GM19238 (cell line): ENCODE measurements at regions not wholly inside any gene's neighbourhood (a gene's known extent, or its start where the extent isn't known, plus 50 kb on each side); places are given as distances from the start of the nearest gene placed in this dataset.
"Not testable (repeated sequence)": the region's sequence is repeated elsewhere in the genome, so short reads cannot be mapped to it uniquely, and the experiment has no call there.

ENCODE experiments used
- DNase-seq: peaks from one replicate; pipeline ENCODE4 v3.0.0; 2011; ENCODE audit warnings: low spot score; ENCODE audit not compliant: insufficient read length

DNA sequence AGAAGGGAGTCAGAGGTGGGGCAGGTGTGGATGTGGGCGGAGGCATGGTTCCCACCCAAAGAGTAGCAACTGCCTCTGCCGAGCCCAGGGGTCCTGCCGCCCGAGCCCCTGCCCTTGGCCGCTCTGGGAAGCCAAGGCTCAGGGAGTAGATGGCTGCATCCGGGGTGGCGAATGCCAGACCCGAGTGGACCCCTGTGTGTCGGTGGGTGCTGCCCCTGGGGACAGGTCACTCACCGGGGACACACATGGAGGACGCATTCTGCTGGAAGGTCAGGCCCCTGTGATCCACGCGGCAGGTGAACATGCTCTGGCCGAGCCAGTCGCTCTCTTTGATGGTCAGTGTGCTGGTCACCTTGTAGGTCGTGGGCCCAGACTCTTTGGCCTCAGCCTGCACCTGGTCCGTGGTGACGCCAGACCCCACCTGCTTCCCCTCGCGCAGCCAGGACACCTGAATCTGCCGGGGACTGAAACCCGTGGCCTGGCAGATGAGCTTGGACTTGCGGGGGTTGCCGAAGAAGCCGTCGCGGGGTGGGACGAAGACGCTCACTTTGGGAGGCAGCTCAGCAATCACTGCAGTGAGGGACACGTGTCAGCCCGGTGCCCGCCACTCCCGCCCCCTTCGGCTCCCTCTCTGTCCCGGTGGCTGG, 329.0 kb downstream of the TMEM121 start:
- no peak for DNase-seq

DNA sequence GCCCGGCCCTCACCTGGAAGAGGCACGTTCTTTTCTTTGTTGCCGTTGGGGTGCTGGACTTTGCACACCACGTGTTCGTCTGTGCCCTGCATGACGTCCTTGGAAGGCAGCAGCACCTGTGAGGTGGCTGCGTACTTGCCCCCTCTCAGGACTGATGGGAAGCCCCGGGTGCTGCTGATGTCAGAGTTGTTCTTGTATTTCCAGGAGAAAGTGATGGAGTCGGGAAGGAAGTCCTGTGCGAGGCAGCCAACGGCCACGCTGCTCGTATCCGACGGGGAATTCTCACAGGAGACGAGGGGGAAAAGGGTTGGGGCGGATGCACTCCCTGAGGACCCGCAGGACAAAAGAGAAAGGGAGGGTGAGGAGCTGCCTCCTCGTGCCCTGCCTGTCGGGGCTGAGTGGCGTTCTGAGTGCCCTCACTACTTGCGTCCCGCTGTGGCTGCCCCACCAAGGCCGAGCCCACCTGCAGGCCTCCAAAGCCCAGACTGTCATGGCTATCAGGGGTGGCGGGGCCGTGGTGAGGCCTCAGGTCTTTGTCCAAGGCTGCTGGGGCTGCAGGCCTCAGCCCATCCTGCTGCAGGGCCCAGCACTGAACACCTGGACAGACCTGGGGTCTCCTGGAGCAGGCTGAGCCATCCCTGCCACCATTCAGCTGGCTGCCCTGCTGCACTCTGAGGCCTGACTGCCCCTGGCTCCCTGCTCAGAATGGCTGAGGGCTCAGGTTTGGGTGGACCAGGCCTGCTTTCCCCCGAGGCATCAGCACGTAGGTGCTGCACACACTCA, 329.7 kb downstream of the TMEM121 start:
- DNase-seq: no peak

DNA sequence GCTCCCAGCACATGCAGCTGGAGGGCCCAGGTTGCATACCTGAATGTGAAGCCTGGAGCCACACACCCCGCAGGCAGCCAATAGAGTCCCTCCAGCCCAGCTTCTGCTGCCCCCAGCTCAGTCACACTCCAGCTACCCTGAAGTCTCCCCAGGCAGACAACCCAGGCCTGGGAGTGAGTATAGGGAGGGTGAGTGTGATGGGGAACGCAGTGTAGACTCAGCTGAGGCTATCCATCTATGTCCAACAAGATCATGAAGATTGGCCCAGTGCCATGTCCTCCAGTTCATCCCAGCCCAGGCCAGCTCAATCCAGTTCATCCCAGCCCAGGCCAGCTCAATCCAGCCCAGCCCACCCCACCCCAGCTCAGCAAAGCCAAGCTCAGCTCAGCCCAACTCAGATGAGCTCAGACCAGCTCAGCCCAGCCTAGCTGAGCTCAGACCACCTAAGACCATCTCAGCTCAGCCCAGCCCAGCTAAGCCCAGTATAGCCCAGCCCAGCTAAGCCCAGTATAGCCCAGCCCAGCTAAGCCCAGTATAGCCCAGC, 330.4 kb downstream of the TMEM121 start:
- no peak for DNase-seq

DNA sequence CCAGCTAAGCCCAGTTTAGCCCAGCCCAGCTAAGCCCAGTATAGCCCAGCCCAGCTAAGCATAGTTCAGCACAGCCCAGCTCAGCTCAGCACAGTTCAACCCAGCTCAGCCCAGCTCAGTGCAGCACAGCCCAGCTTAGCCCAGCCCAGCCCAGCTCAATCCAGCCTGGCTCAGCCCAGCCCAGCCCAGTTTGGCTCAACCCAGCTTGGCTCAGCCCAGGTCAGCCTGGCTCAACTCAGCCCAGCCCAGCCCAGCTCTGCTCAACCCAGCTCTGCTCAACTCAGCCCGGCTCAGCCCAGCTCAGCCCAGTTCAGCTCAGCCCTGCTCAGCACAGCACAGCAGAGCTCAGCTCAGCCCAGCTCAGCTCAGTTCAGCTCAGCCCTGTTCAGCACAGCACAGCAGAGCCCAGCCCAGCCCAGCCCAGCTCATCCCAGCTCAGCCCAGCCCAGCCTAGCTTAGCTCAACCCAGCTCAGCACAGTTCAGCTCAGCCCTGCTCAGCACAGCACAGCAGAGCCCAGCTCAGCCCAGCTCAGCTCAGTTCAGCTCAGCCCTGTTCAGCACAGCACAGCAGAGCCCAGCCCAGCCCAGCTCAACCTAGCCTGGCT, 330.9 kb downstream of the TMEM121 start:
- DNase-seq: no peak

DNA sequence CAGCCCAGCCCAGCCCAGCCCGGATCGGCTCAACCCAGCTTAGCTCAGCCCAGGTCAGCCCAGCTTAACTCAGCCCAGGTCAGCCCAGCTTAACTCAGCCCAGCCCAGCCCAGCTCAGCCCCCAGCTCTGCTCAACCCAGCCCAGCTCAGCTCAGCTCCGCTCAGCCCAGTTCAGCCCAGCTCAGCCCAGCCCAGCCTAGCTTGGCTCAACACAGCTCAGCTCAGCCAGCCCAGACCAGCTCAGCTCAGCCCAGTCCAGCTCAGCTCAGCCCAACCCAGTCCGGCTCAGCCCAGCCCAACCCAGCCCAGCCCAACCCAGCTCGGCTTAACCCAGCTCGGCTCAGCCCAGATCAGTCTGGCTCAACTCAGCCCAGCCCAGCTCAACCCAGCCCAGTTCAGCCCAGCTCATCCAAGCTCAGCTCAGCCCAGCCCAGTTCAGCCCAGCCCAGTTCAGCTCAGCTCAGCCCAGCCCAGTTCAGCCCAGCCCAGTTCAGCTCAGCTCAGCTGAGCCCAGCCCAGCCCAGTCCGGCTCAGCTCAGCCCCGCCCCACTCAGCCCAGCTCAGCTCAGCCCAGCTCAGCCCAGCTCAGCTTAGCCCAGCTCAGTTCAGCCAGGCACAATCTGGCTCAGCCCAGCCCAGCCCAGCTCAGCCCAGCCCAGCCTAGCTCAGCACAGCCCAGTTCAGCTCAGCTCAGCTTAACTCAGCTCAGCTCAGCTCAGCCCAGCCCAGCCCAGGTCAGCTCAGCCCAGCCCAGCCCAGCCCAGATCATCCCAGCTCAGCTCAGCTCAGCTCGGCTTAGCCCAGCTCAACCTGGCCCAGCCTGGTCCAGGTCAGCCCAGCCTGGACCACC, 331.7 kb downstream of the TMEM121 start:
- DNase-seq: peak; percentile 1

DNA sequence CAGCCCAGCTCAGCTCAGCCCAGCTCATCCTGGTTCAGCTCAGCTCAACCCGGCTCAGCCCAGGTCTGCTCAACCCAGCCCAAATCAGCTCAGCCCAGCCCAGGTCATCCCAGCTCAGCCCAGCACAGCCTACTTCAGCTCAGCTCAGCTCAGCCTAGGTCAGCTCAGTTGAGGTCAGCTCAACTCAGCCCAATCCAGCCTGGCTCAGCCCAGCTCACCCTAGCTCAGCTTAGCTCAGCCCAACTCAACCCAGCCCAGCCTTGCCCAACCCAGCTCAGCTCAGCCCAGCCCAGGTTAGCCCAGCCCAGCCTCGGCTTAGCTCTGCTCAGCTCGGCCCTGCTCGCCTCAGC, 332.3 kb downstream of the TMEM121 start:
- DNase-seq: no peak

DNA sequence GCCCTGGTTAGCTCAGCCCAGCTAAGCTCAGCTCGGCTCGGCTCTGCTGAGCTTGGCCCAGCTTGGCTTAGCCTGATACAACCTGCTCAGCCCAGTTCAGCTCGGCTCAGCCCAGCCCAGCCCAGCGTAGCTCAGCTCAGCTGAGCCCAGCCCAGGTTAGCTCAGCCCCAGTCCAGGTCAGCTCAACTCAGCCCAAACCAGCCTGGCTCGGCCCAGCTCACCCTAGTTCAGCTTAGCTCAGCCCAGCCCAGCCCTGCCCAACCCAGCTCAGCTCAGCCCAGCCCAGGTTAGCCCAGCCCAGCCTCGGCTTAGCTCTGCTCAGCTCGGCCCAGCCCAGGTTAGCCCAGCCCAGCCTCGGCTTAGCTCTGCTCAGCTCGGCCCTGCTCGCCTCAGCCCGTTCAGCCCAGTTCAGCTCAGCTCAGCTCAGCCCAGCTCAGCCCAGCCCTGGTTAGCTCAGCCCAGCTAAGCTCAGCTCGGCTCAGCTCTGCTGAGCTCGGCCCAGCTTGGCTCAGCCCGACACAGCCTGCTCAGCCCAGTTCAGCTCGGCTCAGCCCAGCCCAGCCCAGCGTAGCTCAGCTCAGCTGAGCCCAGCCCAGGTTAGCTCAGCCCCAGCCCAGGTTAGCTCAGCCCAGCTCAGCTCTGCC, 332.8 kb downstream of the TMEM121 start:
- not testable (repeated sequence) for DNase-seq

DNA sequence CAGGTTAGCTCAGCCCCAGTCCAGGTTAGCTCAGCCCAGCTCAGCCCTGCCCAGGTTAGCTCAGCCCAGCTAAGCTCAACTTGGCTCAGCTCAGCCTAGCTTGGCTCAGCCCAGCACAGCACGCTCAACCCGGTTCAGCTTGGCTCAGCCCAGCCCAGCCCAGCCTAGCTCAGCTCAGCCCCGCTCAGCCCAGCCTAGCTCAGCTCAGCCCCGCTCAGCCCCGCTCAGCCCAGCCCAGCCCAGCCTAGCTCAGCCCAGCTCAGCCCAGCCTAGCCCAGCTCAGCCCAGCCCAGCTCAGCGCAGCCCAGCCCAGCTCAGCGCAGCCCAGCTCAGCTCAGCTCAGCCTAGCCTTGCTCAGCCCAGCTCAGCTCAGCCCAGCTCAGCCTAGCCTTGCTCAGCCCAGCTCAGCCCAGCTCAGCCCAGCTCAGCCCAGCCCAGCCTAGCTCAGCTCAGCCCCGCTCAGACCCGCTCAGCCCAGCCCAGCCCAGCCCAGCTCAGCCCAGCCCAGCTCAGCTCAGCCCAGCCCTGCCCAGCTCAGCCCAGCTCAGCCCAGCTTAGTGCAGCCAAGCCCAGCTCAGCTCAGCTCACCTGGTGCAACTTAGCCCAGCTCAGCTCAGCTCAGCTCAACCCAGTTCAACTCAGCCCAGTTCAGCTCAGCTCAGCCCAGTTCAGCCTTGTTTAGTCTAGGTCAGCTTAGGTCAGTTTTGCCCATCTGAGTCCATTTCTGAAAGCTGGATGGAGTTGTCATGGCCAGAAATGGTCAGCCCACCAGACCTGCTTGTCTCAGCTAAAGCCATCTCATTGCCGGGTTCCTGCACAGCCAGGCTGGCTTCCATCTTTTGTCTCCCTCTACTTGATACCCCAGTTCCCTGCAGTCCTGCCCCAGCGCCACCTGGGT, 333.6 kb downstream of the TMEM121 start:
- DNase-seq: peak; percentile 4

DNA sequence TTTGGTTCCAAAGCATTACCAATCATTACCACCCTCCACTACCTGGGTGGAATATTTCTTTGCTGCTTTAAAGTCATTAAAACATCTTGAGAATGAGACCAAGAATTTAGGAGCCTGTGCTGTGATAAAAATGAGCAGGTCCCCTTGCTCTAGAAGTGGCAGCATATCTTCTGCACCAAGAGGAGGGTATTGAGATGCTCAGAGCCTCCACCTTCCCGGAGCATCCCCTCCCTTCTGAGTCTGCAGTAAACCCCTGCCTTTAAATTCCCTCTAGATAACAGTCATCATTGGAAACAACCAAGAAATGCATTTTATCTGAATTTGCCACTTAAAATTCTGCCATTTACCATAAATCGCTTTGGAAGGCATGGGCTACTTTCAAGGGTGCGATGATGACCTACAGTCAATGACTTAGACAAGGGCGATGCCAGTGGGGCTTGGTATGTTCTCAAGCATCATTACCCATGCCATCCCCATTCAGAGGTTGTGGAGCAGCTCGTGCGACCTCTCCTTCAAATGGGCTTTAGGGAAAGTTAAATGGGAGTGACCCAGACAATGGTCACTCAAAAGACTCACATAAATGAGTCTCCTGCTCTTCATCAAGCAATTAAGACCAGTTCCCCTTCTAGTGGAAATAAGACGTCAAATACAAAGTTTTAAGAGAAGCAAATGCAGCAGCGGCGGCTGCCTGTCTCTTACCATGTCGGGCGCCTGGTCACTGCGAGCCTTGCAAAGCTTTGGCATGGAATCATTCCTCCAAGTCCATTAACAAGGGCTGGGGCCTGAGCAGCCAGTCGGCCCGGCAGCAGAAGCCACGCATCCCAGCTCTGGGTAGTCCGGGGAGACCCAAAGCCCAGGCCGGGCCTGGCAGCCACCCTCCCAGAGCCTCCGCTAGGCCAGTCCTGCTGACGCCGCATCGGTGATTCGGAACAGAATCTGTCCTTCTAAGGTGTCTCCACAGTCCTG, 334.5 kb downstream of the TMEM121 start:
- no peak for DNase-seq

DNA sequence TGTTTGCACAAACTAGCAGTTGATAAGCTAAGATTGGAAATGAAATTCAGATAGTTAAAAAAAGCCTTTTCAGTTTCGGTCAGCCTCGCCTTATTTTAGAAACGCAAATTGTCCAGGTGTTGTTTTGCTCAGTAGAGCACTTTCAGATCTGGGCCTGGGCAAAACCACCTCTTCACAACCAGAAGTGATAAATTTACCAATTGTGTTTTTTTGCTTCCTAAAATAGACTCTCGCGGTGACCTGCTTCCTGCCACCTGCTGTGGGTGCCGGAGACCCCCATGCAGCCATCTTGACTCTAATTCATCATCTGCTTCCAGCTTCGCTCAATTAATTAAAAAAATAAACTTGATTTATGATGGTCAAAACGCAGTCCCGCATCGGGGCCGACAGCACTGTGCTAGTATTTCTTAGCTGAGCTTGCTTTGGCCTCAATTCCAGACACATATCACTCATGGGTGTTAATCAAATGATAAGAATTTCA, 335.6 kb downstream of the TMEM121 start:
- no peak for DNase-seq

DNA sequence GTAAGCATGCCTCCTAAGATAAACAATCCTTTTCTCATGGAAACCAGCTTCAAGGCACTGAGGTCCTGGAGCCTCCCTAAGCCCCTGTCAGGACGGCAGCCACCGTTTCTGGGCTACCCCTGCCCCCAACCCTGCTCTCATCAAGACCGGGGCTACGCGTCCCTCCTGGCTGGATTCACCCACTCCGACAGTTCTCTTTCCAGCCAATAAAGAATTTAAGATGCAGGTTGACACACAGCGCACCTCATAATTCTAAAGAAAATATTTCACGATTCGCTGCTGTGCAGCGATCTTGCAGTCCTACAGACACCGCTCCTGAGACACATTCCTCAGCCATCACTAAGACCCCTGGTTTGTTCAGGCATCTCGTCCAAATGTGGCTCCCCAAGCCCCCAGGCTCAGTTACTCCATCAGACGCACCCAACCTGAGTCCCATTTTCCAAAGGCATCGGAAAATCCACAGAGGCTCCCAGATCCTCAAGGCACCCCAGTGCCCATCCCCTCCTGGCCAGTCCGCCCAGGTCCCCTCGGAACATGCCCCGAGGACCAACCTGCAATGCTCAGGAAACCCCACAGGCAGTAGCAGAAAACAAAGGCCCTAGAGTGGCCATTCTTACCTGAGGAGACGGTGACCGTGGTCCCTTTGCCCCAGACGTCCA, 336.3 kb downstream of the TMEM121 start:
- no peak for DNase-seq

DNA sequence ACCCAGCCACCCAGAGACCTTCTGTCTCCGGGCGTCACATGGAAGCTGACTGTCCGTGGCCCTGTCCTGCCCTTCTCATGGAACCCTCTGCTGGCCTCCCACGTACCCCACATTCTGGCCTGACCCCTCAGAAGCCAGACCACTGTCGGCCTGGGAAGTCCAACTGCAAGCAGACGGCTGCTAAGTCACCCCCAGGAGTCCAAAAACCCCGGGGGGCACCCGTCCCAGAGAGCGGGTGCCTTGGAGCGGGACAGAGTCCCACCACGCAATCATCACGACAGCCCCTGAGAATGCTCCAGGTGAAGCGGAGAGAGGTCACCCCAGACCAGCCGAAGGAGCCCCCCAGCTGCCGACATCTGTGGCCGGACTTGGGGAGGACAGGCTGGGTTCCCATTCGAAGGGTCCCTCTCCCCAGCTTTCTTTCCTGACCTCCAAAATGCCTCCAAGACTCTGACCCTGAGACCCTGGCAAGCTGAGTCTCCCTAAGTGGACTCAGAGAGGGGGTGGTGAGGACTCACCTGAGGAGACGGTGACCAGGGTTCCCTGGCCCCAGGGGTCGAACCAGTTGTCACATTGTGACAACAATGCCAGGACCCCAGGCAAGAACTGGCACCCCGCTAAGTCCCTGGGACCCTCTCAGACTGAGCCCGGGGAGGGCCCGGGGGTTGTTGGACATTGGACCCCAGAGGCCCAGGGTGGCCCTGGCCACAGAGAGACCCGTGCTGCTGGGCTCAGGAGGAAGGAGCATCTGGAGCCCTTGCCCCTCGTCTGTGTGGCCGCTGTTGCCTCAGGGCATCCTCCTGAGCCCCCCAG, 337.1 kb downstream of the TMEM121 start:
- DNase-seq: no peak

DNA sequence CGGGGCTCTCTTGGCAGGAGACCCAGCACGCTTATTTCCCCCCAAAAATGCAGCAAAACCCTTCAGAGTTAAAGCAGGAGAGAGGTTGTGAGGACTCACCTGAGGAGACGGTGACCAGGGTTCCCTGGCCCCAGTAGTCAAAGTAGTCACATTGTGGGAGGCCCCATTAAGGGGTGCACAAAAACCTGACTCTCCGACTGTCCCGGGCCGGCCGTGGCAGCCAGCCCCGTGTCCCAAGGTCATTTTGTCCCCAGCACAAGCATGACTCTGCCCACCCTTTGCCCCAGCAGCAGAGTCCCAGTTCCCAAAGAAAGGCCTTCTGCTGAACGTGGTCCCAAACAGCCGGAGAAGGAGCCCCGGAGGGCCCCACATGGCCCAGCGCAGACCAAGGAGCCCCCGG, 337.7 kb downstream of the TMEM121 start:
- no peak for DNase-seq

DNA sequence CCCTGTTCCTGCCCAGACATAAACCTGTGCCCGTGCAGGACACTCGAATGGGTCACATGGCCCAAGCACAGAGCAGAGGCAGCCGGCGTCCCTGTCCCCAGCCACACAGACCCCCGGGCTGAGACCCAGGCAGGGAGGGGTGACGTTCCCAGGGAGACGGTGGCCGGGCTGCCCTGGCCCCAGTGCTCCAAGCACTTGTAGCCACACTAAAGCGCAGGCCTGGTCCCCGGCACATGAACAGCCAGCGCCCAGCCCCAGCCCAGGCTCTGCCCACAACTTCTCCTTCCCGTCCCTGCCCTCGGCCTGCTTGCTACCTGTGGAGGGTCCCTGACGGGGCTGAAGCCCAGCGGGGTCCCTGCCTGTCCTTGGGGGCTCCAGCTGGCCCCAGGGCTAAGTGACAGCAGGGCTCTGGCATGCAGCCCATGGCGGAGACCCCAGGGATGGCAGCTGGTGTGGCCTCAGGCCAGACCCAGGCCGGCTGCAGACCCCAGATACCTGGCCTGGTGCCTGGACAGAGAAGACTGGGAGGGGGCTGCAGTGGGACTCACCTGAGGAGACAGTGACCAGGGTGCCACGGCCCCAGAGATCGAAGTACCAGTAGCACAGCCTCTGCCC, 338.4 kb downstream of the TMEM121 start:
- DNase-seq: no peak

DNA sequence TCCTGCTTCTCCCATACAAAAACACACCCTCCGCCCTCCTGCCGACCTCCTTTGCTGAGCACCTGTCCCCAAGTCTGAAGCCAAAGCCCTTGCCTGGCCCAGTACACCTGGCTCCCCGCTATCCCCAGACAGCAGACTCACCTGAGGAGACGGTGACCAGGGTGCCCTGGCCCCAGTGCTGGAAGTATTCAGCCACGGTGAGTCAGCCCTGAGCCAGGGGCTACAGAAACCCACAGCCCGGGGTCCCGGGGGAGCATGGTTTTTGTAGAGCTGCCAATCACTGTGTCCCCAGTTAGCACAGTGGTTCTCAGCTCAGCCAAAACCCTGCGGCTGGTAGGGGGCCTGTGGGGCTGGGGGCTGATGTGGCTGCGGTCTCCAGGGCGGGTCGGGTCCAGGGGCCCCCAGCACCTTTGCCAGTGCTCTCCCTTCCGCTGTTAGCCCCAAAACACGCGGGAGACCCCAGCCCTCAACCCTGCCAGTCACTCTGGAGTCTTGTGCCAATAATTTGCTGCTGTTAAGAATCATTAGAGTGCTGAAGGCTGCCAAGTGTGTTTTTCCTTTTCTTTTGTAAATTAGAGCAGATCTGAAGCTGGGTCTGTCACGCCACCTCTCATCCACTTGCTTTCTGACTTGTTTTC, 339.0 kb downstream of the TMEM121 start:
- no peak for DNase-seq
